ENCODE measurements at regions not wholly inside any gene's neighbourhood (a gene's known extent, or its start where the extent isn't known, plus 50 kb on each side); places are given as distances from the start of the nearest gene placed in this dataset.

DNA sequence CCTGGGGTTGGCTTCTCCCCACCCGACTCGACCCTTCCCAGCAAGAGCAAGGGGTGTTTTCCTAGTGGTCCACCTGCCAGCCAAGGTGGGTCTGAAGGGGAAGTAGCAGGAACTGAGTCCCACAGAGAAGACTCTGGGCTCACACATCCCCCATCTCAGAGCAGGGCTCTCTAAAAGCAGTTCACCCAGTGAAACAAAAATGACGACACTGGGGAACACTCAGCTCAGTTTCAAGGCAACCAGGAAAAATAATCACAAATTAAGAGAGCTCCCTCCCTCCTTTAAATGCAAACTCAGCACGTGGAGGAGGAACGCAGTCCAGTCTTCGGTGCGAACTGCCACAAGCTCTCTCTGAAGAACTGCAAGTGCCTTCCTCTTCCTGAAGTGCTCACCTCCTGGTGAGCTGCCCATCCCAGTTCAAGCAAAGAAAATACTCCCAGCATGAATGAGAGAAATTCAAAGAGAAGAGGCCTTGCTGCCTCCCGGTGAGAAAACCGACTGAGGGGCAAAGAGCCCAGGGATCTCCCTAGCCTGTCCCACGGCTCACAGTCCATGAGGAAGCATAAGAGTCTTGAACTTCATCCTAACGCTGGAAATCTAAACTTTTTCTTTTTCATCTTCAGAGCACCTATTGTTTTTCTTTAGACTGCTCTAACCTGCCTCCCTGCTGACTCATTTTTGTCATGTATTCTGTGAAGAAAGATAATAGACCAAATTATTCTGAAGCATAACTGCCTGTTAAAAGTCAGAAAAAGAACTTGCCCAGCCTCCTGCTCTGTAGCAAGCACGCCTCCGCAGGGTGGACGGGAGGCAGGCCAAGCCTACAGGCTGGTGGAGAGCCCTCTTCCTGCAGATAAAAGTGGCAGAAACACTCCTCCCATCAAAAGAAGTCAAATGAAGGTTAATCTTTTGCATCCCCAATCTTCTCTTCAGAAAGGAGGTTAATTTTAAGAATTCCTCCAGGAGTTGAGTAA is 281.4 kb downstream of the HHIPL2 start:
- TF ChIP-seq, protein P1, sequence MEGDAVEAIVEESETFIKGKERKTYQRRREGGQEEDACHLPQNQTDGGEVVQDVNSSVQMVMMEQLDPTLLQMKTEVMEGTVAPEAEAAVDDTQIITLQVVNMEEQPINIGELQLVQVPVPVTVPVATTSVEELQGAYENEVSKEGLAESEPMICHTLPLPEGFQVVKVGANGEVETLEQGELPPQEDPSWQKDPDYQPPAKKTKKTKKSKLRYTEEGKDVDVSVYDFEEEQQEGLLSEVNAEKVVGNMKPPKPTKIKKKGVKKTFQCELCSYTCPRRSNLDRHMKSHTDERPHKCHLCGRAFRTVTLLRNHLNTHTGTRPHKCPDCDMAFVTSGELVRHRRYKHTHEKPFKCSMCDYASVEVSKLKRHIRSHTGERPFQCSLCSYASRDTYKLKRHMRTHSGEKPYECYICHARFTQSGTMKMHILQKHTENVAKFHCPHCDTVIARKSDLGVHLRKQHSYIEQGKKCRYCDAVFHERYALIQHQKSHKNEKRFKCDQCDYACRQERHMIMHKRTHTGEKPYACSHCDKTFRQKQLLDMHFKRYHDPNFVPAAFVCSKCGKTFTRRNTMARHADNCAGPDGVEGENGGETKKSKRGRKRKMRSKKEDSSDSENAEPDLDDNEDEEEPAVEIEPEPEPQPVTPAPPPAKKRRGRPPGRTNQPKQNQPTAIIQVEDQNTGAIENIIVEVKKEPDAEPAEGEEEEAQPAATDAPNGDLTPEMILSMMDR (IDR thresholded peaks at IDR 0.05 in 4 of 5, conservative IDR thresholded peaks at IDR 0.05 in 1 of 5) = no peak
- no peak for TF ChIP-seq POLR2A (IDR thresholded peaks at IDR 0.05)
